ENCODE measurements at regions not wholly inside any gene's neighbourhood (a gene's known extent, or its start where the extent isn't known, plus 50 kb on each side); places are given as distances from the start of the nearest gene placed in this dataset.

GRCh38 chr15:77710637-77711036 is 77.9 kb upstream of the LINGO1 start:
- Histone ChIP-seq H3K27ac (ENCODE audit: low read depth, low read length) (no peak overlapping the region), H3K4me3 (ENCODE audit: low read depth, low read length) (no peak overlapping the region), H3K9me3 (ENCODE audit: control insufficient read depth, insufficient read depth, low read length) (no peaks in the 10 kb centered on the region), H3K27me3 (ENCODE audit: control insufficient read depth, insufficient read depth, low read length) (peaks cover 4% of the 10 kb centered on the region)
- POLR2A ChIA-PET, result no interaction called here
- no peak for TF ChIP-seq CTCF (IDR thresholded peaks at IDR 0.05; ENCODE audit: low read depth, low read length)
- DNase-seq (ENCODE audit: low read depth, low spot score), result no peak
- CTCF ChIA-PET, result no interaction called here

GRCh38 chr15:77710206-77710605 is 77.5 kb upstream of the LINGO1 start:
- Histone ChIP-seq H3K4me3 (ENCODE audit: low read depth, low read length) (no peak overlapping the region), H3K27ac (ENCODE audit: low read depth, low read length) (no peak overlapping the region), H3K27me3 (ENCODE audit: control insufficient read depth, insufficient read depth, low read length) (peaks cover under 1% of the 10 kb centered on the region), H3K9me3 (ENCODE audit: control insufficient read depth, insufficient read depth, low read length) (no peaks in the 10 kb centered on the region)
- TF ChIP-seq CTCF (IDR thresholded peaks at IDR 0.05; ENCODE audit: low read depth, low read length), result no peak
- no peak for DNase-seq (ENCODE audit: low read depth, low spot score)
- ChIA-PET POLR2A (no interaction called here), CTCF (no interaction called here)

GRCh38 chr15:77709135-77709886 is 76.6 kb upstream of the LINGO1 start:
- no peaks in the 10 kb centered on the region for H3K9me3 ChIP-seq (ENCODE audit: control insufficient read depth, insufficient read depth, low read length)
- H3K27me3 ChIP-seq (ENCODE audit: control insufficient read depth, insufficient read depth, low read length), result peaks cover 3% of the 10 kb centered on the region
- H3K27ac ChIP-seq (ENCODE audit: low read depth, low read length), result no peak overlapping the region
- no peak for DNase-seq (ENCODE audit: low read depth, low spot score)
- CTCF ChIA-PET, result no interaction called here
- TF ChIP-seq CTCF (IDR thresholded peaks at IDR 0.05; ENCODE audit: low read depth, low read length), result no peak
- no peak overlapping the region for H3K4me3 ChIP-seq (ENCODE audit: low read depth, low read length)
- POLR2A ChIA-PET, result no interaction called here

- no peaks in the 10 kb centered on the region for H3K9me3 ChIP-seq (ENCODE audit: control insufficient read depth, insufficient read depth, low read length)
- no peak overlapping the region for H3K4me3 ChIP-seq (ENCODE audit: low read depth, low read length)
- H3K27ac ChIP-seq (ENCODE audit: low read depth, low read length), result no peak overlapping the region
- no peak for DNase-seq (ENCODE audit: low read depth, low spot score)
- ChIA-PET POLR2A (no interaction called here), CTCF (no interaction called here)
- peaks cover 5% of the 10 kb centered on the region for H3K27me3 ChIP-seq (ENCODE audit: control insufficient read depth, insufficient read depth, low read length)
- no peak for TF ChIP-seq CTCF (IDR thresholded peaks at IDR 0.05; ENCODE audit: low read depth, low read length)
Measured at GRCh38 chr15:77706482-77707244, 74.0 kb upstream of the LINGO1 start.

GRCh38 chr15:77702211-77702957 is 69.7 kb upstream of the LINGO1 start:
- ChIA-PET CTCF (no interaction called here), POLR2A (no interaction called here)
- Histone ChIP-seq H3K27me3 (ENCODE audit: control insufficient read depth, insufficient read depth, low read length) (peaks cover 17% of the 10 kb centered on the region), H3K4me3 (ENCODE audit: low read depth, low read length) (no peak overlapping the region), H3K27ac (ENCODE audit: low read depth, low read length) (no peak overlapping the region), H3K9me3 (ENCODE audit: control insufficient read depth, insufficient read depth, low read length) (no peaks in the 10 kb centered on the region)
- TF ChIP-seq CTCF (IDR thresholded peaks at IDR 0.05; ENCODE audit: low read depth, low read length), result no peak
- no peak for DNase-seq (ENCODE audit: low read depth, low spot score)
